Astrocyte of the hippocampus (primary cell): ENCODE measurements at regions not wholly inside any gene's neighbourhood (a gene's known extent, or its start where the extent isn't known, plus 50 kb on each side); places are given as distances from the start of the nearest gene placed in this dataset.
"Not testable (repeated sequence)": the region's sequence is repeated elsewhere in the genome, so short reads cannot be mapped to it uniquely, and the experiment has no call there.

Source experiments
- DNase-seq: peaks from one replicate; pipeline ENCODE4 v3.0.0; 2011; ENCODE audit warnings: low read depth, low spot score

DNA sequence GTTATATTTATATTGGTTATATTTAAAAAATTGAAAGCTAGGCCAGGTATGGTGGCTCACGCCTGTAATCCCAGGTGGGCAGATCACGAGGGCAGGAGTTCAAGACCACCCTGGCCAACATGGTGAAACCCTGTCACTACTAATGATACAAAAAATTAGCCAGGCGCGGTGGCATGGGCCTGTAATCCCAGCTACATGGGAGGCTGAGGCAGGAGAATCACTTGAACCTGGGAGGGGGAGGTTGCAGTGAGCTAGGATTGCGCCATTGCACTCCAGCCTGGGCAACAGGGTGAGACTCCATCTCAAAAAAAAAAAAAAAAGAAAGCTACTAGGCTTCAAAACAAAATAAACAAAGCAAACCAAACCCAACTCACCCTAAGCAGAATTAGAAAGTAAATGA, 109.0 kb upstream of the SERPINE2 start:
- DNase-seq, result not testable (repeated sequence)

DNA sequence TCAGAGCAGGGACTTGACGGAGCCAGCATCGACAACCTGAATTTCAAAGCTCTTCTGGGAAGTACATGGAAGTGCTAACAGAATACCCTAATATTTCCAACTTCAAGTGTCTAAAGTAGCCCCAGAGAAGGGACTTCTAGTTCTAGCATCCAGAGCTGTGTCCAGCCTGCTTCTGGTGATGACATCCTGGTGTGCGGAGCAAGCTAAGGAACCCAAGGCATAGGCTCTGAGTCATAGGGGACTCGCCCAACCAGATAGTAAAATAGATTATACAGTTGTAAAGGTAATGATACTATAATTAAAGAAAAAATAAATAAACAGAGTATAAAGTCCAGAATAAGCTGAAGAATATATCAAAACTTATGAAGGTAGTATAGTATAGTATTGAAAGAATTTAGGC, 108.1 kb upstream of the SERPINE2 start:
- no peak for DNase-seq

DNA sequence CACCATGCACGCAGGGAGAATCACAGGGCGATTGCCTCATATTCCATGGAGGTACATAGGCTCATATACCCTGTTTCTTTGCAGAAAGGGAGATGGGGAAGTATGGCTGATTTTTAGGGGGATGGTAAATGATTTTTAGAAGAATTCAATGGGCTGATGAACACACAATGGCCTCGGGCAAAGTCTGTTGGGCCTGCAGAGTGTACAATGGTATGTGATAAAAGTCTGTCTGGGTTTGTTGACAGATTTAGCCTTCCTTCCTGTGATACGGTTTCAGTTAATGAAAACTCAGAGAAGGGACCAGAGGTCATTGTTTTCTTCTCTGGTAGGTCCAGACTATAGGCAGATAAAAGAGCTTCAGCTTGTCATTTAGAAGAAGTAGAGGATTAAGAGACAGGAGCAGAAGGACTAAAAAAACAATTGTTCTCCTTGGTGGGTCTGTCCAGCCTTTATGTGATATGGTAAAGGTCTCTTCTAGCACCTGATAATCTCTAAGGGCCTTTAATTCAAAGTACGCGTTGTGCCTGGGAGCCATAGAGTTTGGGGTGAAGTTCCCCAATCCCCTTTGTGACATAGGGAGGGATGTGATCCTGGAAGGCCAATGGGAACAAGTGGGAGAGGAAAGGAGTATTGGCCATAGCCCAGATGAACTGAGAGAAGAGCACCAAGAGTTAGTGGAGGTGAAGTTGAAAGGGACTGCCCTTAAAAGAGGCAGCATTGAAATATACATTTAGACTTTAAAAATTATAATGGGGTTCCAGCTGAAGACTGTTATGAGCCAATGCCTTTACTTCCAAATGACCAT, 107.5 kb upstream of the SERPINE2 start:
- DNase-seq, result no peak

DNA sequence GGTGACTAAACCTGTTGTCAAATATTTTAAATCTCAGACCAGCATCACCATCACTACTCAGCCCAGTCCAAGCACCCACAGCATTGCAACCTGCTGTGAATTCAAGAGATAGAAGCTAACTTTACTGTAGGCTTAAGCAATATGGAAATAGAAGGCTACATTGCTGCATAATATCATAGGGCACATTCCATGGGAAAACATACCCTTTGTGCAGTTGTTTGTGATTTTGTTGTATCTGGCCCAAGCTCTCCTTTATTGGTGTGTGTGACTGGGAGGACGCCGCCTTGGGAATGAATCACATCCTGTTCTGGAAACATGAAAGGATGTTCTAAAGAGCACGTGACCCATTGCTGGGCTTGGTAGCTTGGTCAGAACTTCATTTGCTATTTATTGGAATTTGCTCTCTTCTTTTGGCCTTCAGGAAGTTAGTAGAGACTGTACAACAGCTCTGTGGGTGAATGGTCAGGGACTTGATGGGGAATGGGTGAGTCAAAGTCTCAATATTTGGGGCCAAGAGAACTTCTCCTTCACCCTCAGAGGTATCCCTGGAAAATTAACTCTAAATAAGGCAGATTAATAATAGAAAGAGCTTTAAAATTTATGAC, 106.8 kb upstream of the SERPINE2 start:
- peak; percentile 75 for DNase-seq

DNA sequence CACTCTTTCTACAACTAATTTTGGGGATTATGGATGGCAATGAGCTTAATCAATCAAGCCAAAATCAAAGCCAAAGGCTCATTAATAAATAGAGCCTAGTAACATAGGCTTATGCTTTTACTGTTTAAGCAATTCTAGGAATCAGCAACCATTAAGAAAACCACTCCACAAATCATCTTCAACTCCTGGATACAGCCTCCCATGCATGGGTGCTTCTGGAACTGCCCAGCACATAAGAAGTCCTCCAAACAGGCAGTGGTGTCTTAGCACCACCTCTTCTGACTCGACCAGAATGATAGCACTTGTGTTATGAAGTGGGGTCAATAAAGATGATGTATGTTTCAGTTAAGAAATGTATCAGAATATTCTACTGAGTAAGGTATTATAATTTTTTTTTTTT, 104.4 kb upstream of the SERPINE2 start:
- no peak for DNase-seq

DNA sequence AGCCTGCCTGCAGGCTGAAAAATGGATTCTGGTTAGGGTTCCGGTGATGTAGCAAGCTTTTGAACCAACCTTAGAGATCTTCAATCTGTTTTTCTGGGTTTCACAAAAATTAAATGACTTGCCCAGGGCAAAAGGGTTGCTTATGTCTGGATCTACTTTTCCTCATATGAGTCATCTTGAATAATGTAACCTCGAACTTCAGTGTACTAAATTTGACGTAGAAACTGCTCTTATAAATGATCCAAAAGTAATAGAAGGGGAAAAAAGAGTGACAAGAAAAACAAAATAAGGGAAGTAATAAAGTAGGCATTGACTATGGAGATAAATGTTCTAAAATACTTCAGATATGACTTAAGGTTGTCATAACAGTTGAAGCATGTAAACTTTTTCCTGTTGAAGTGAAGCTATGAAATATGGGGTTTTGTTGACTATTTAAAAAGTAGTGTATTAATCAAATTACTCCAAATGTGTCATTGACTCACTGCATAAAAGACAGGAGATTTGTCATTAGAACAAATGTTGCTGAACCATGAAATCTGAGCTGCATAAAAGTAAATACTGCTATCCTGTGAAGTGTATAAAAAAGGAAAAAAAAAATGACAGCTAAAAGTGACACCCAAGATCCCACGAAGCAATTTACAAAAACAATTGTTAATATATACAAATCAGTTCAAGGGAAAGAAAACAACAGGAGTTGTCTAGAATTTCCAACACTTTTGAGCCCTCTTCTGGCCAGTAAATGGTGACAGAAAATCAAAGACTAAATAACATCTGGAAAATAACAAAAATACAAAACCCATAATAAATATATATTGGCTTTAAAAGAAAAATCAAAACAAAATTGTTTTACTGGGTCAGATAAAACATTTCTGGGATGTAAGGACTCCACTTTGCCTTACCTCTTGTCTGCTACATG, 103.6 kb upstream of the SERPINE2 start:
- peak; percentile 39 for DNase-seq

DNA sequence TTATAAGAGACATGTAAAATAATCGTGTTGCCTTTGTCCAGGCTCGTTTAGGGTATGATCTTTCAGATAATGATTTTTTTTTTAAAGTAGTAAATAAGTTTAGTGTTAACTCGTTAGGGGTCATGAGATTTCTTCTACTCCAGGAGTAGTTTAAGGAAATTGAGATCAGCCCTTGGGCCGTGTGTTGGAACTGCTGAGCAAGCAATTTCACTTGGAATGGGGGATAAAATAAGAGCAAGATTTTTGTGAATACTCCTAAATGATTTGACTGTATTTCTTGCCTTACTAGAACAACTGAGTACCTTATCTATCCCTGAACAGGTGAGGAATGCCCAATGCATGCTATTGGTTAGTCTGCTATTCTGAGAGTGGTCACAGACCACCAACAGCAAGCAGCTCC, 102.2 kb upstream of the SERPINE2 start:
- no peak for DNase-seq

DNA sequence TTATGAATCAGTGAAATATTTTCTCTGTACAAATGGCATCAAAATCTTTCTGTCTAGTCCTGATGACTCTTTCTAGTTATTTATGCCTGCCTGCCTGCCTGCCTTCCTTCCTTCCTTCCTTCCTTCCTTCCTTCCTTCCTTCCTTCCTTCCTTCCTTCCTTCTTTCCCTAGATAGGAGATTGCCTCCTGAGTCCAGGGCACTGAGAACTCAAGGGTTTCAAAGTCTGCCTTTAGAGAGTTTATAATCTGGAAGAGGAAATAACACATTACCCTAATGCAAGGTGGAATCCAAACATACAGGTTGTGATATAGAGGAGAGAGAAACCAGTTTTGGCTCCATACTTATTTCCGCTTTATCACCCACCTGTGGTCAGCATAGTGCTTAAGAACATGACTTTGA, 98.1 kb upstream of the SERPINE2 start:
- no peak for DNase-seq

DNA sequence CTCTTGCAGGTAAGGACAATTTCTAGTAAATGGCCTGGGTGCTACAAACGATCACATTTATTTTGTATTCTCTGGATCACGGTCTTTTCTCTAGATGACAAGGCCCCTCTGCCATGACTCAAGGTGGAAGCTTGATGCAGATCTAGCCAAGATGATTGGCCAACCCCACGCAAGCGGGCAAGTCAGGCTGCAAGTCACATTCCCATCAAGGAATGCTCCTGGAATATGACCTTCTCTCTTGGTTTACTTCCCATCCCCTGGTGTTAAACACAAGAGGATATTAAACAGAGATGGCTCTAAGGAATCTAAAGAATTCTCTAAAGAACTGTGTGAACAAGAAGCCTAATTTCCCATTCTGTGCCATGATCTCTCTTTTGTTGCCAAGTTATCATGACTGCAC, 97.3 kb upstream of the SERPINE2 start:
- no peak for DNase-seq

DNA sequence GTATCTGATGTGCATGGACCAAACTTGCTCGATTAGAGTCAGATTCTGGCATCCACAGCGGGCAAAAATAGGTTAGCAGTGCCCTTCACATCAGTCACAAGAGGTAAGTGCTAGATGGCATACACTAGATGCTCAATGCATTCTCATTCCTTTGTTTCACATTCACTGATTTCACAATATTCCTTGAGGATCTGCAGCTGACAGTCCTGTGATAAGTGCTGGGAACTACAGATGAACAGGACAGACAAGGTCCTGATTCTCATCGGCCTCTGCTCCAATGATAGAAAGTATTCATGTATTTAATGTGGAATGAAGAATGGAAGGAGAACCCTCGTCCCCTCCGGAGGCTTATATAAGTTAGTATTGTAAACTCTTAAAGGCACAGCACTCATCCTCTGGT, 96.8 kb upstream of the SERPINE2 start:
- no peak for DNase-seq

DNA sequence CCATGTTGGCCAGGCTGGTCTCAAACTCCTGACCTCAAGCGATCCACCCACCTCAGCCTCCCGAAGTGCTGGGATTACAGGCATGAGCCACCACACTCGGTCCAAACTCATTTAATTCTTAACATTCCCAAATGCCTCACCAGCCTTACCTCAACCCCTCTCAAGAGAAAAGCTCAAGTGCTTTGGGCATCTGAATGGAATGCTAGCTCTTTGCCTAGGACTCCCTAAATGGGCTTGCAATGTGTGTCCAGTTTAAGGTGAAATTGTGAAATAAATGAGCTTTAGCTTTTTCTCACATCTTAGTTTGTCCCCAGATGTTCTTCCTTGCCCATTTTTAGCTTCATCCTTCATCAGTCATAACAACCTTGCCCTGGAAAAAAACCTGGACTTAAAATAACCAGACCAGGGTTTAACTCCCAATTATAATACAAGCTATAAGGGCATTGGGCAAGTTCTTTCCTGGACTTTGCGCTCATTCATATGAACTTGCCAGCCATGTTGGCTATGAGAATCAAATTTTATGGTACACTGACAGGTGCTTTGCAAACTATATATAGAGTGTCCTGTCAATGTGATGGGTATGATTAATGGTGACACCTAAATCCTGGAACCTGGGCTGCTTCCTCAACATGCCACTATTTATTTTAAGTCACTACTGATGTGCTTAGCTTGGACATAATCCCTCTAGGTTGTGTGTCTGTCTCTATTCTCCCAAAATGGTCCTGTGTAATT, 95.1 kb upstream of the SERPINE2 start:
- no peak for DNase-seq

DNA sequence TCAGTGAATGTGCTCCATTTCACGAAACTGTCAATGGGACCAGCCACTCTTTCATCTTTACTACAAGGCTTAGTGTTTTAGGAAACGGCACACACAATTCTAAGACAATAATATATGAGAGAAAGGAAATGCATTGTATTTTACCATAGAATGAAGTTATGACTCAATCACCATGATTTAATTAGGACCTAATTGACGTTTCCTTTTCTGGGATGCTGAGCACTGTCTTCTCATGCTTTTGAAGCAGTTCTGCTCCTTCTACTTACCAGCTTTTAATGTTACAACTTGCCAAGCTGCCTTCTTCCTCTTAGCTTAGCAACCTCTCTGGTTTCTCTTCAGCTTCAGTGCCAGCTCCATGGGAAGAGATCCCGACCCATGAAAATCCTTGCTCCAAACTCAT, 94.3 kb upstream of the SERPINE2 start:
- no peak for DNase-seq

DNA sequence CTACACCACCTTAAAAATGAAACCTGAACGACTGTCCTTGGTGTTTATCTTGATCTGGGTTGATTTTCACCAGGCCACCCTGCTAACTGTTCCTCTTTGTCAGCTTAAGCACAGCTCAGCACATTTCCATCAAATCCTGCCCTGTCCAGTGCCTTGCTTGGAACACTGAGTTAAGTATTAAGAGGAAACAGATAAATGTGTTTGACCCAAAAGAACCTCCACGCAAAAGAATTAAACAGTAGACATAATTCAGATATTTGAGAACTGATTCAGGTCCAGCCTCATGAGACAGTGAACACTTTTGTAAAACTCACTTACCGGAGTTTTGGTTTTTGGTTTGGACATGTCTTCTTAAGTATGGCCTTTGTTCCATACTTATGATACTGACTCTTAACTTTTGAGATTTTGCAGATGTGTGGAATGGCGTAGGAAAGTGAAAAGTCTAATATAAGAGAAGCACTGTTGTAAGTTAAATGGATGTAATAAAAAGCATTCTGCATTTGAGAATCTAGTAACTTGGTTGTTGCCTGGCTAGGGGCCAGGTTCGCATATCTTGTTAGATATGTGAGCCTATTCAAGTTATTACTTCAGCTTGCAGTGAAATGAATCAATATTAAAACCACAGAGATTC, 88.9 kb upstream of the SERPINE2 start:
- DNase-seq, result no peak

DNA sequence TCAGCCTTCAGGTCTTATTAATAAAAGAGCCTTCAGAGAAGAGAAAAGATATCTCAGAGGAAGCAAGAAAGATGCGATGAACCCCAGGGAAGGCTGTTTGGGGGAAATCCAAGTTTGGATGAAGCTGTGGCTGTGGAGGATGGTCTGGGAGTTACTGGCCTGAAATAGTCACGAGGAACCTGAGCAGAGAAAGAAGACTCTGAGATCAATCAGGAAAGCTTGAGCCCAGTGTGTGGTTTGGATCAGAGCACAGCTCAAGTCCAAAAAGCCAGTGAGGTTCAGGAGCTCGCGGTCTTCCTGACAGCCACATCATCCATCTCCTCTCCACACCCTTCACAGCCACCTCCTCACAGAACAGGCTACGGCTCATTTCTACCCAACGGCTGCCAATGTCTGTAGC, 87.4 kb upstream of the SERPINE2 start:
- no peak for DNase-seq

DNA sequence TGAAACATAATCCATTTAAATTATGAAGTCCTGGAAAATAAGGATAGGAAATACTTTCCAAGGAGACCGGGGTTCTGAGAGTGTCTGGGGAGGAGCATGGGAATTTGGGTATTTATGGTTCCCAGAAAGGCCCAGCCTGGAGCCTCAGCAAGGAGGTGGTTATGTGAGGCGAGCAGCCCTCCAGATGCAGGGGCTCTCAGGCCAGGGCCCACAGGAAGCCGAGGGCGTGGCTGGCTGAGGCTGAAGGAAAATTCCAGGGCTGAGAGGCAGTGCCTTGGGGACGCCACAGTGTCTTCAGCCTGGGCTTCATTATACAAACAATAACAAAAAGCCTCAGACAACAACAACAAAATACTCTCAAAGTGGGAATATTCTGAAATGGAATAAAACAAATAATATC, 86.9 kb upstream of the SERPINE2 start:
- no peak for DNase-seq

DNA sequence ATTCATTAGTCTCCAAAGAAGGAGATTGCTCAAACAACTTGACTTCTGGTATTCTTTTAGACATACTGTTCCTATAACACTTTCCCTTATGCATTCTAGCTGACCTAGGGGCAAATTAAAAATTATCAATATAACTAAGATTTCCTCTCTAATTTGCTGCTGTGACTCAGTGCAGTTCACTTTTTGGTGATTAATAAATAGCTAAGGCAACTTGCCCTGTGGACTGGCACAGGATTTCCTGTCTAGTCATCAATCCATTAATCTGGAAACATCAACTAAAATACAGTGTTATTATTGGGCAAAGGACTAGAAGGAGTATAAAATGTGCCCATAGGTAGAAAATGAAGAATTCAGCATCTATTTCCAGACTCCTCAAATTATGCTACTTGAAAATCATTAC, 83.5 kb upstream of the SERPINE2 start:
- DNase-seq, result no peak

DNA sequence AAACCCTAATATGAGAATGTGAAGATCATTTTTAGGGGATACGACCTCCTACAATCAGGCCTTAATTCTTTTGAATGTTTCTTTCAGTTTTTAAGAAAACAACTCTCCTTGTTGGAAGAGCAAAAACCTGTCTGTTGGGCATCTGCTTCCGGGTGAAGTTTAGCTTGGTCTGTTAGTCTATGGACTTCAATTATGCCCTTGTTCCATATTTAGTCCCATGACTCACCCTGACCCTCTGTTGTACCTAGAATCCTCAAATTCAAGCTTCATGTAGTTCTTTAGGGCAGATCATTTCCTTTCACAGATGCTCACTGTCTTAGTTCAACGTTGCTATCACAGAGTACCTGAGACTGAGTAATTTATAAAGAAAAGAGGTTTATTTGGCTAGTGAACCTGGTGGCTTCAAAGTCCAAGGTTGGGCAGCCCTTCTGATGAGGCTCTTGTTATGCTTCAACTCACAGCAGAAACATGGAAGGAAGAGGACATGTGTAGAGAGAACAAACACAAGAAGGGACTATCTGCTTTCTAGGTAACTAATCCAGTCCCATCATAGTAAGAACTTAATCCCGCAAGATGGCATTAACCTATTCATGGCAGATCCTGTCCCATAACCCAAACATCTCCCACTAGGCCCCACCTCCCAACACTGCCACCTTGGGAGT, 82.5 kb upstream of the SERPINE2 start:
- DNase-seq, result no peak

DNA sequence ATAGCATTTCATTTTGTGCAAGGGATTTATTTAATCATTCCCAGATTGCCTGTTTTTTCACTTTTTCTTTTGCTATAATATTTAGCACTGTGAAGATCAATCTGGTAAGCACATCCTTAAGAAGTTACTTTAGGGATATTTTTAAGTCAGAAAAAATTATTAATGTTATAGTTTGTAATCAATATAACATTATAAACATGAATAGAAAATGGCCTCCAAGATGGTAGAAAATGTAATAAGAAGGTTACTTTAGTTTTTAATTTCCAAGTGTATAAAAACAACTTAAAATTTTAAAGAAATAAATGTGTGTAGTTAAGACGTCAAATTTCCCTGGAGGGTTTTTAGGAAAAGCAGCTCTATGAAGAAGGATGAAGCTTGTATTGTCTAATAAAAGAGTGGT, 81.9 kb upstream of the SERPINE2 start:
- DNase-seq, result no peak

DNA sequence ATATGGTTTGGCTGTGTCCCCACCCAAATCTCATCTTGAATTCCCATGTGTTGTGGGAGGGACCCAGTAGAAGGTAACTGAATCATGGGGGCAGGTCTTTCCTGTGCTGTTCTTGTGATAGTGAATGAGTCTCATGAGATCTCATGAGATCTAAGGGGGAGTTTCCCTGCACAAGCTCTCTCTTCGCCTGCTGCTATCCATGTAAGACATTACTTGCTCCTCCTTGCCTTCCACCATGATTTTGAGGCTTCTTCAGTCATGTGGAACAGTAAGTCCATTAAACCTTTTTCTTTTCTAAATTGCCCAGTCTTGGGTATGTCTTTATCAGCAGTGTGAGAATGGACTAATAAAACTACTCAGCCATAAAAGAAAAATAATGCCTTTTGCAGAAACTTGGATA, 80.8 kb upstream of the SERPINE2 start:
- DNase-seq, result not testable (repeated sequence)

DNA sequence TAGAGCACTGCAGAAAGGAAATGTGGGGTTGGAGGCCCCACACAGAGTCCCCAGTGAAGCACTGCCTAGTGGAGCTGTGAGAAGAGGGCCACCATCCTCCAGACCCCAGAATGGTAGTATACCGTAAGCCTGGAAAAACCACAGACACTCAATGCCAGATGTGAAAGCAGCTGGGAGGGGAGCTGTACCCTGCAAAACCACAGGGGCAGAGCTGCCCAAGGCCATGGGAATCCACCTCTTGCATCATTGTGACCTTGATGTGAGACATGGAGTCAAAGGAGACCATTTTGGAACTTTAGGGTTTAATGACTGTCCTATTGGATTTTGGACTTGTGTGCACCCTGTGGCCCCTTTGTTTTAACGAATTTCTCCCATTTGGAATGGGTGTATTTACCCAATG, 75.3 kb upstream of the SERPINE2 start:
- no peak for DNase-seq

DNA sequence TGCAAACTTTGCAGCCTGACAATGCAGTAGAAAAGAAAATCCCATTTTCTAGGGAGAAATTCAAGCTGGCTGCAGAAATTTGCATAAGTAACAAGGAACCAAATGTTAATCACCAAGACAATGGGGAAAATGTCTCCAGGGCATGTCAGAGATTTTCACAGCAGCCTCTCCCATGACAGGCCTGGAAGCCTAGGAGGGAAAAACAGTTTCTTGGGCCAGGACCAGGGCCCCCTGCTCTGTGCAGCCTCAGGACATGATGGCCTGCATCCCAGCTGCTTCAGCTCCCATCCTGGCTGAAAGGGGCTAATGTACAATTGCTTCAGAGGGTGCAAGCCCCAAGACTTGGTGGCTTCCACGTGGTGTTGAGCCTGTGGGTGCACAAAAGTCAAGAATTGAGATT, 74.8 kb upstream of the SERPINE2 start:
- not testable (repeated sequence) for DNase-seq
